Sigmoid colon (tissue), 6 donors: ENCODE measurements at regions not wholly inside any gene's neighbourhood (a gene's known extent, or its start where the extent isn't known, plus 50 kb on each side); places are given as distances from the start of the nearest gene placed in this dataset.

Experiments
- DNase-seq: peaks from one replicate; pipeline ENCODE4 v3.0.0-alpha.2; 2019
- H3K27ac ChIP-seq, 4 donors: fragments of 200-600 bp; sonication (generic); one replicate each; pipeline ENCODE4 v1.5.1; 2016 to 2019; ENCODE audit warnings: mild to moderate bottlenecking in 1 of 4
- H3K27me3 ChIP-seq, 3 donors: fragments of 200-600 bp; sonication (generic); one replicate each; pipeline ENCODE4 v1.5.1; 2019; ENCODE audit warnings: mild to moderate bottlenecking in 1 of 3
- H3K36me3 ChIP-seq, 4 donors: fragments of 200-600 bp; sonication (generic); one replicate each; pipeline ENCODE4 v1.5.1; 2016 to 2019
- H3K4me1 ChIP-seq, 4 donors: fragments of 200-600 bp; sonication (generic); one replicate each; pipeline ENCODE4 v1.5.1; 2017 to 2019
- H3K4me3 ChIP-seq, 4 donors: fragments of 200-600 bp; sonication (generic); one replicate each; pipeline ENCODE4 v1.5.1; 2017 to 2019; ENCODE audit warnings: mild to moderate bottlenecking in 2 of 4, moderate library complexity in 1 of 4
- H3K9me3 ChIP-seq, 4 donors: fragments of 200-600 bp in 3 of 4; sonication (generic) in 3 of 4; one replicate each; pipeline versions ENCODE4 v1.5.1 to v1.6.1; 2013 to 2019
- CTCF ChIP-seq, 4 experiments: fragments of 450-650 bp in 3 of 4; fragments of 200-600 bp in 1 of 4; IDR thresholded peaks; one replicate each; pipeline ENCODE4 v1.5.1; 2016 to 2019; ENCODE audit warnings: antibody characterized with exemption in 4 of 4, mild to moderate bottlenecking in 3 of 4, moderate library complexity in 2 of 4
- EP300 ChIP-seq, 4 donors: sonication (generic); formaldehyde crosslinking; IDR thresholded peaks; one replicate each; pipeline ENCODE4 v1.6.1; 2017; ENCODE audit warnings: antibody characterized with exemption in 4 of 4
- POLR2A ChIP-seq, 2 donors: fragments of 450-650 bp; IDR thresholded peaks; one replicate each; pipeline ENCODE4 v1.6.1; 2016; ENCODE audit warnings: antibody characterized with exemption in 2 of 2, mild to moderate bottlenecking in 2 of 2, moderate library complexity in 2 of 2
- POLR2AphosphoS5 ChIP-seq, 4 donors: sonication (generic); formaldehyde crosslinking; IDR thresholded peaks; one replicate each; pipeline ENCODE4 v1.6.1; 2017; ENCODE audit warnings: antibody characterized with exemption in 4 of 4
- WGBS, 2 donors: extraction: QIAGEN DNeasy Blood & Tissue Kit; methylation state at CpG; one replicate each; pipeline ENCODE4 v1.1.7; 2013; 5-methylcytosine and 5-hydroxymethylcytosine counted together
- intact Hi-C: fragments of 100-400 bp; cut with DNase I; formaldehyde crosslinking; loops from one replicate; pipeline ENCODE4 v1.15.1; 2023
- donor health status: healthy with polysubstance abuse.
- donor health status: healthy.

DNA sequence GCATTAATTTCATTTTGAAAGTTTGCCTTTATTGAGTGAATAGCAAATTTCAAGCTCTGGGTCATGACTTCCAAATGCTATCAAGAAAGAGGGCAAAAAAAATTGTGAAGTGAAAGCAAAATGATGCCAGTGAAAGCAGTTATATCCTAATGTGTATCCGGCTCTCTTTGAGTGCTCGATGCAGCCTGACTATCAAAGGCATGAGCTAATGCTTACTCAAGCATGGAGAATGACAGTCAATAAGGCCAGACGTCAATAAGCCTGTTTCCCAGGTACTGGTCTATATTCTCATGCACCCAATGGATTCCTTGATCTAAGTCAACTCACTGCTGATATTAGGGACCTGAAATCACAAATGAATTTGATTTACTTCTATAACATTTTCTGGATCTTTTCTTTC lies 435.5 kb downstream of the CAAP1 start:
- DNase-seq = no peak
- TF ChIP-seq EP300 (IDR thresholded peaks at IDR 0.05) (no peak), POLR2AphosphoS5 (IDR thresholded peaks at IDR 0.05) (no peak), POLR2A (IDR thresholded peaks at IDR 0.05) (no peak), CTCF (IDR thresholded peaks at IDR 0.05) (no peak)
- 32 to 58% methylated on average over 3 of the region's 3 CpGs for WGBS, 2 donors
- Histone ChIP-seq H3K36me3 (no peaks in the 10 kb centered on the region), H3K9me3 (no peaks in the 10 kb centered on the region), H3K4me3 (no peak overlapping the region), H3K4me1 (no peaks in the 10 kb centered on the region), H3K27ac (no peak overlapping the region), H3K27me3 (no peaks in the 10 kb centered on the region)
- intact Hi-C loops = no loop called here

- Histone ChIP-seq H3K27me3 (no peaks in the 10 kb centered on the region), H3K4me1 (no peaks in the 10 kb centered on the region), H3K27ac (no peak overlapping the region), H3K36me3 (no peaks in the 10 kb centered on the region), H3K9me3 (no peaks in the 10 kb centered on the region), H3K4me3 (no peak overlapping the region)
- intact Hi-C loops = no loop called here
- WGBS, 2 donors = 89 to 92% methylated on average over 3 of the region's 3 CpGs
- DNase-seq = no peak
- TF ChIP-seq POLR2A (IDR thresholded peaks at IDR 0.05) = no peak
- no peak for TF ChIP-seq CTCF (IDR thresholded peaks at IDR 0.05)
- no peak for TF ChIP-seq POLR2AphosphoS5 (IDR thresholded peaks at IDR 0.05)
- no peak for TF ChIP-seq EP300 (IDR thresholded peaks at IDR 0.05)
Observed at GRCh38 chr9:26439061-26439624, 453.5 kb downstream of the CAAP1 start.

GRCh38 chr9:26437056-26437711 lies 455.4 kb downstream of the CAAP1 start:
- Histone ChIP-seq H3K9me3 (no peaks in the 10 kb centered on the region), H3K4me1 (no peaks in the 10 kb centered on the region), H3K27ac (no peak overlapping the region), H3K36me3 (no peaks in the 10 kb centered on the region), H3K27me3 (no peaks in the 10 kb centered on the region), H3K4me3 (no peak overlapping the region)
- no peak for DNase-seq
- 2 to 22% methylated on average over 1 of the region's 1 CpG for WGBS, 2 donors
- TF ChIP-seq EP300 (IDR thresholded peaks at IDR 0.05) (no peak), POLR2AphosphoS5 (IDR thresholded peaks at IDR 0.05) (no peak), CTCF (IDR thresholded peaks at IDR 0.05) (no peak), POLR2A (IDR thresholded peaks at IDR 0.05) (no peak)
- intact Hi-C loops = no loop called here

DNA sequence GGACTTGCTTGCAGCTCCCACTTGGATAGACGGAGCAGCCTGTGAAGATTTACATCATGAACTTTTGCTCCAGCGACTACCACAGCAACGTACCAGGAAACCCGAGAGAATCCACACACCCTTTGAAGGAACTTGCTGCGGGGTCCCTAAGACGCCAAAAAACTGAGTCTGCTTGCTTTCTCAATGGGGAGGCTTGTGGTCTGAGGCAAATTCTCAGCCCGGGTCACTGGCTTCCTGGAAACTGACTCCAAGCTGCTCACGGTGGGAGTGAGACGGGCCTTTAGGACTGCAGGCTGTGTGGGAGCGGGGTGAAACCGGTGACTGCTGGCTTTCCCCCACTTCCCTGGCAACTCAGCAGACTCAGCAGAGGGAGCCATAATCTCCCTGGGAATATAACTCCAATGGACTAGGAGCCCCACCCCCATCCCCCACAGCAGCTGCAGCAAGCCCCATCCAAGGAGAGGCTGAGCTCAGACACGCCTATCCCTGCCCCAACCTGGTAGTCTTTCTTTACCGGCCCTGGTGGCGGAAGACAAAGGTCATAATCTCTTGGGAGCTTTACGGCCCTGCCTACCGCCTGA lies 466.0 kb downstream of the CAAP1 start:
- no peaks in the 10 kb centered on the region for H3K36me3 ChIP-seq
- TF ChIP-seq POLR2AphosphoS5 (IDR thresholded peaks at IDR 0.05) = no peak
- TF ChIP-seq EP300 (IDR thresholded peaks at IDR 0.05) = no peak
- TF ChIP-seq POLR2A (IDR thresholded peaks at IDR 0.05) = no peak
- no peak for TF ChIP-seq CTCF (IDR thresholded peaks at IDR 0.05)
- no peak for DNase-seq
- H3K4me3 ChIP-seq = no peak overlapping the region
- H3K4me1 ChIP-seq = no peaks in the 10 kb centered on the region
- H3K27me3 ChIP-seq = no peaks in the 10 kb centered on the region
- intact Hi-C loops = no loop called here
- H3K9me3 ChIP-seq = no peaks in the 10 kb centered on the region
- 82 to 88% methylated on average over 16 of the region's 16 CpGs for WGBS, 2 donors
- H3K27ac ChIP-seq = no peak overlapping the region
